H1 (cell line): ENCODE measurements at regions not wholly inside any gene's neighbourhood (a gene's known extent, or its start where the extent isn't known, plus 50 kb on each side); places are given as distances from the start of the nearest gene placed in this dataset.

ENCODE experiments used
- BCL11A ChIP-seq, 2 experiments: IDR thresholded peaks; one replicate each; pipeline ENCODE4 v1.6.1; 2011; ENCODE audit warnings: low read depth in 2 of 2, low read length in 2 of 2, mild to moderate bottlenecking in 2 of 2
- EP300 ChIP-seq, 2 experiments: IDR thresholded peaks; 1 replicate in 1 of 2; 2 replicates in 1 of 2; pipeline ENCODE4 v1.6.1; 2011 to 2012; ENCODE audit warnings: low read depth in 2 of 2, low read length in 2 of 2, mild to moderate bottlenecking in 2 of 2, borderline replicate concordance in 1 of 2, inconsistent platforms in 1 of 2, moderate library complexity in 1 of 2
- FOSL1 ChIP-seq: IDR thresholded peaks from 2 replicates; pipeline ENCODE4 v1.6.1; 2011; ENCODE audit warnings: mild to moderate bottlenecking, low read depth, low read length, moderate library complexity; ENCODE audit not compliant: insufficient read depth
- KDM5A ChIP-seq: fragments of 200-600 bp; IDR thresholded peaks from 2 replicates; pipeline ENCODE4 v1.7.1; 2012; ENCODE audit warnings: mild to moderate bottlenecking, low read length, inconsistent platforms, mixed read lengths
- MAX ChIP-seq: IDR thresholded peaks from 2 replicates; pipeline ENCODE4 v1.6.1; 2012; ENCODE audit warnings: inconsistent platforms
- NANOG ChIP-seq: IDR thresholded peaks from 2 replicates; pipeline ENCODE4 v1.6.1; 2011; ENCODE audit warnings: low read length, low read depth, mild to moderate bottlenecking, inconsistent platforms; ENCODE audit not compliant: insufficient read depth, poor library complexity, severe bottlenecking
- TCF12 ChIP-seq: IDR thresholded peaks from 2 replicates; pipeline ENCODE4 v1.6.1; 2011; ENCODE audit warnings: low read depth, mild to moderate bottlenecking, low read length

GRCh38 chrX:44456685-44457084 lies 86.0 kb downstream of the FUNDC1 start (continued):
- no peak for TF ChIP-seq BCL11A (IDR thresholded peaks at IDR 0.05; ENCODE audit: low read depth in 2 of 2, low read length in 2 of 2)
- no peak for TF ChIP-seq TCF12
- TF ChIP-seq EP300 (IDR thresholded peaks at IDR 0.05; ENCODE audit: borderline replicate concordance in 1 of 2, low read depth in 2 of 2, low read length in 2 of 2) = no peak
- no peak for TF ChIP-seq NANOG
- TF ChIP-seq KDM5A = no peak
- no peak for TF ChIP-seq MAX
- no peak for TF ChIP-seq FOSL1
